ENCODE measurements at regions not wholly inside any gene's neighbourhood (a gene's known extent, or its start where the extent isn't known, plus 50 kb on each side); places are given as distances from the start of the nearest gene placed in this dataset.
A peak's percentile ranks its signal among the peaks of the same experiment; 100 is the strongest.

DNA sequence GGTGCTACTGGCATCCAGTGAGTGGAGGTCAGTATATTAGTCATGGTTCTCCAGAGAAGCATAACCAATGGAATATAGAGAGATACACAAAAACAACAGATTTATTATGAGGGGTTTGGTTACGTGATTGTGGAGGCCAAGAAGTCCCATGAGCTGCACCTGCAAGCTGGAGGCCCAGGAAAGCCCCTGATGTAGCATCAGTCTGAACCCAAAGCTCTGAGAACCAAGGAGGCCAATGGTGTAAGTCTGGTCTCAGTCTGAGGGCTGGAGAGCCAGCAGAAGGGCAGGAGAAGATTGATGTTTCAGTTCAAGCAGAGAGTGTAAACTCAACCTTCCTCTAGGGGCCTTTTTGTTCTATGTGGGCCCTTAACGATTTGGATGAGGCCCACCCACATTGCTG lies 144.1 kb downstream of the KLF13 start:
- Histone ChIP-seq H3K79me2 (ENCODE audit: insufficient read depth) (no peaks in the 10 kb centered on the region), H3K36me3 (ENCODE audit: low read depth) (no peaks in the 10 kb centered on the region), H3K9me3 (ENCODE audit: low read depth) (no peaks in the 10 kb centered on the region), H4K20me1 (ENCODE audit: insufficient read depth) (no peaks in the 10 kb centered on the region), H3K9me2 (ENCODE audit: insufficient read depth) (no peaks in the 10 kb centered on the region), H3K4me3 (no peak overlapping the region), H2AFZ (no peak overlapping the region), H3K4me1 (ENCODE audit: insufficient read depth) (peaks cover 27% of the 10 kb centered on the region), H3K4me2 (ENCODE audit: unreplicated experiment) (no peak overlapping the region), H3F3A (ENCODE audit: insufficient read depth) (peaks cover 20% of the 10 kb centered on the region), H3K27ac (no peak overlapping the region), H3K27me3 (replicated peaks; ENCODE audit: insufficient read depth) (no peaks in the 10 kb centered on the region), H3K9ac (no peak overlapping the region)
- WGBS, 2 experiments (ENCODE audit: low coverage in 1 of 2, low lambda C conversion rate in 2 of 2, missing lambda C conversion rate in 2 of 2): 65 to 66% methylated on average over 2 of the region's 2 CpGs
- in situ Hi-C loops (cut with MboI): no loop called here
- DNase-seq: no peak
- TF ChIP-seq EZH2 (IDR thresholded peaks at IDR 0.05; ENCODE audit: insufficient read depth, poor library complexity, severe bottlenecking) (no peak), EZH2phosphoT487 (IDR thresholded peaks at IDR 0.05; ENCODE audit: insufficient read depth, low read depth) (no peak)

DNA sequence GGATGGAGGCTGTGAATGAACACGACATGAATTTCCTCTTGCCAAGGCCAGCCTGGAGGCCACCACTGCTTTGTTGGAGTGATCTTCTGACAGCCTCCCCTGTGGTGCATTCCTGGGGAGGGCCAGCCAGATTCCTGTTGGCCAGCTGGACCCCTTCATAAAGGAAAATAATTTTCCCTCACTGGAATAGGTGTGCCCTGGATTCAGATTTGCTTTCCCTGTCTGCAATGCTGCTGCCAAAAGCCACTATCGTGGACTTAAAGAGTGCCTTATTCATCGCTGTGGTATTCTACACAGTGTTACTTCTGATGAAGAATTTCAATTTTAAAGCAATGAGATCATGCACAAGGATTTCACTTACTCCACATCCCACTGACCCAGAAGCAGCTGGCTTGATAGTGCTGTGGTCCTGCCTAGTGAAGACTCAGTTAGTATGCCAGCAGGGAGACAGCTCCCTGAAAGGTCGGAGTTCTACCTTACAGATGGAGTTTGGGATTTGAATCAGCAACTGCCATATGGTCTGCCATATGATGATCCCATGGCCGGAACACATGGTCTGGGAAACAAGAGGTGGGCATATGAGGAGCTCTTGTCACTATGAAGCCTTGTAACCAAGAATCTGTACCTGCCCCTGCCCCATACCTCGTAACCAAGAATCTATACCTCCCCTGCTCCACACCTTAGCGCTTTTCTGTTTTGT lies 145.2 kb downstream of the KLF13 start:
- 52 to 56% methylated on average over 7 of the region's 7 CpGs for WGBS, 2 experiments (ENCODE audit: low coverage in 1 of 2, low lambda C conversion rate in 2 of 2, missing lambda C conversion rate in 2 of 2)
- no peak for TF ChIP-seq EZH2 (IDR thresholded peaks at IDR 0.05; ENCODE audit: insufficient read depth, poor library complexity, severe bottlenecking)
- TF ChIP-seq EZH2phosphoT487 (IDR thresholded peaks at IDR 0.05; ENCODE audit: insufficient read depth, low read depth): no peak
- Histone ChIP-seq H3K27me3 (replicated peaks; ENCODE audit: insufficient read depth) (no peaks in the 10 kb centered on the region), H4K20me1 (ENCODE audit: insufficient read depth) (no peaks in the 10 kb centered on the region), H3K36me3 (ENCODE audit: low read depth) (no peaks in the 10 kb centered on the region), H3K79me2 (ENCODE audit: insufficient read depth) (no peaks in the 10 kb centered on the region), H3K4me1 (ENCODE audit: insufficient read depth) (peaks cover 27% of the 10 kb centered on the region), H3K27ac (peak overlapping the region; percentile 48), H3K9me2 (ENCODE audit: insufficient read depth) (no peaks in the 10 kb centered on the region), H3K9me3 (ENCODE audit: low read depth) (no peaks in the 10 kb centered on the region), H3K4me3 (no peak overlapping the region), H3F3A (ENCODE audit: insufficient read depth) (peaks cover 20% of the 10 kb centered on the region), H3K9ac (no peak overlapping the region), H2AFZ (no peak overlapping the region), H3K4me2 (ENCODE audit: unreplicated experiment) (peak overlapping the region; percentile 51)
- in situ Hi-C loops (cut with MboI): no loop called here
- peak; percentile 95 for DNase-seq

DNA sequence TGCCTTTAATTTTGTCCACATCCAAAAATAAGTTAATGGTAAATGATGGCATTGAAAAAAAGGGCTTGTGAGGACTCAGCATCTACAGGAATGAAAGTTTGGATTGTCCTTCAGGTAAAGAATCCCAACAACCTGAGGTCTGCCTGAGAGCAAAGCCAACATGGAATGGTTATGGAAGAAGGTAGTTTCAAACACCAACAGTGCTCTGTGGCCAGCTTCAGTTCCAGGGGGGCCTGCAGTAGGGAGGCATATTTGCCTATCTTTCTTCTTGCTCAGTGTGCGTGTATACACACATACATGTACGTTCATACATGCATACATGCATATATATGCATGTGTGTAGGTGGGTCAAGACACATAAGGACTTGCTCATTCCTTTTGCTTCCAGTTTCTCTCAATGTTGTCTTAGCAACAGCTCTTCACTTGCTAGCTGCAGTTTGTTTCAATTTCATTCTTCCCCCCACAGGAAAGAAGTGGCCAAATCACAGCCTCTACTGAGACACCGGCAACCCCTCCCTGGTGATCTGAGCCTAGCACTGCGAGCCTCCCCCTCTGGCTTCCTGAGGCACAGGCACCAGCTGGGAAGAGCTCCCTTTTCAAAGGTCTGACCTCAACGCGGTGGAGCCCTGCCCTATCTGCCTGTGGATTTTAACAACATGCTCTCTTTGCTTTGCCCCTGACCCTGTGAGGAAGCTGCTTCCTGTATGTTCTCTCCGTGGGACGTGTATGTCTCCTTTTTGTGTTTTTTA lies 146.2 kb downstream of the KLF13 start:
- DNase-seq: peak; percentile 68
- peak overlapping the region; percentile 51 for H3K4me2 ChIP-seq (ENCODE audit: unreplicated experiment)
- peak overlapping the region; percentile 48; the same call in 1 of the 2 replicates for H3K27ac ChIP-seq

DNA sequence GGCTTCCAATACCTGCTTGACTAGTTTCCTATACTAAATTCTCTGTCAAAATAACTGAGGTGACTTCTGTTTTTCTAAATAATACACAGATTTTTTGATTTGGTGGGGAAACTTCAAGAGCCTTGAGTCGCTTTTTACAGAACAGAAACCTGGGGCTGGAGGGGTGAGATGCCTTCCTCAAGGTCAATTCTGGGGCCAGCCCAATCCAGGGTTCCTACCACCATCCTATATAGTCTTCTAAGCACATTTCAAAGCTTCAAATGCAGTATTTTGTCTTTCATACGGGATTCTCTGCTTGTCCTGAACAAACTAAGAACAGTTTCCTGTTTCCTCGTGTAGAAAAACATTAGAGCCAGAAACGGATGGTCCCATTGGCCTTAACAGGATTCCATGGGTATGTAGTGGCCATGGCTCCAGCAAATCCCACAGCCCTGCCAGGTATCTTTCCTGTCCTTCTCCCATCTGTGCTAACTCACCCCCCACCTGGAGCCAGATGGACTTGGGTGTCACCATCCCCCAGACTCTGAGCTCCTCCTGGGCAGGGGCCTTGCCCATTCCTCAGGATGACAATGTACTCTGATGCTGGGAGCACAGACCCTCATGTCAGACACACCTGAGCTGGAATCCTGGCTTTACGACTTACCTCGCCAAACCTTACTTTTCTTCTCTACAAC lies 146.9 kb downstream of the KLF13 start:
- Histone ChIP-seq H3K9me3 (ENCODE audit: low read depth) (no peaks in the 10 kb centered on the region), H3K27ac (0 out of 2 replicates have a peak overlapping the region, but pooled peaks have one; percentile 22), H3K9ac (peak overlapping the region; percentile 37; the same call in 1 of the 2 replicates), H3K27me3 (replicated peaks; ENCODE audit: insufficient read depth) (no peaks in the 10 kb centered on the region), H4K20me1 (ENCODE audit: insufficient read depth) (no peaks in the 10 kb centered on the region), H3K4me2 (ENCODE audit: unreplicated experiment) (peak overlapping the region; percentile 30), H2AFZ (peak overlapping the region; percentile 68), H3K4me1 (ENCODE audit: insufficient read depth) (peaks cover 27% of the 10 kb centered on the region), H3K9me2 (ENCODE audit: insufficient read depth) (no peaks in the 10 kb centered on the region), H3F3A (ENCODE audit: insufficient read depth) (peaks cover 20% of the 10 kb centered on the region), H3K79me2 (ENCODE audit: insufficient read depth) (no peaks in the 10 kb centered on the region), H3K36me3 (ENCODE audit: low read depth) (no peaks in the 10 kb centered on the region), H3K4me3 (no peak overlapping the region)
- TF ChIP-seq EZH2 (IDR thresholded peaks at IDR 0.05; ENCODE audit: insufficient read depth, poor library complexity, severe bottlenecking): no peak
- no peak for TF ChIP-seq EZH2phosphoT487 (IDR thresholded peaks at IDR 0.05; ENCODE audit: insufficient read depth, low read depth)
- DNase-seq: no peak
- in situ Hi-C loops (cut with MboI): no loop called here
- WGBS, 2 experiments (ENCODE audit: low coverage in 1 of 2, low lambda C conversion rate in 2 of 2, missing lambda C conversion rate in 2 of 2): 68 to 73% methylated on average over 6 of the region's 6 CpGs

More for the DNA sequence above, 146.2 kb downstream of the KLF13 start:
- Histone ChIP-seq H3K27me3 (replicated peaks; ENCODE audit: insufficient read depth) (no peaks in the 10 kb centered on the region), H3K9ac (peak overlapping the region; percentile 37; the same call in 1 of the 2 replicates), H3K9me2 (ENCODE audit: insufficient read depth) (no peaks in the 10 kb centered on the region), H3K4me3 (no peak overlapping the region), H3K79me2 (ENCODE audit: insufficient read depth) (no peaks in the 10 kb centered on the region), H2AFZ (peak overlapping the region; percentile 68), H3K9me3 (ENCODE audit: low read depth) (no peaks in the 10 kb centered on the region), H3K36me3 (ENCODE audit: low read depth) (no peaks in the 10 kb centered on the region), H3F3A (ENCODE audit: insufficient read depth) (peaks cover 20% of the 10 kb centered on the region), H3K4me1 (ENCODE audit: insufficient read depth) (peaks cover 27% of the 10 kb centered on the region), H4K20me1 (ENCODE audit: insufficient read depth) (no peaks in the 10 kb centered on the region)
- in situ Hi-C loops (cut with MboI): no loop called here
- WGBS, 2 experiments (ENCODE audit: low coverage in 1 of 2, low lambda C conversion rate in 2 of 2, missing lambda C conversion rate in 2 of 2): 49 to 51% methylated on average over 8 of the region's 8 CpGs
- no peak for TF ChIP-seq EZH2phosphoT487 (IDR thresholded peaks at IDR 0.05; ENCODE audit: insufficient read depth, low read depth)
- TF ChIP-seq EZH2 (IDR thresholded peaks at IDR 0.05; ENCODE audit: insufficient read depth, poor library complexity, severe bottlenecking): no peak

All from GM23248 (cell line).